Cardiac muscle cell (in vitro differentiated cells and primary cell): ENCODE measurements at regions not wholly inside any gene's neighbourhood (a gene's known extent, or its start where the extent isn't known, plus 50 kb on each side); places are given as distances from the start of the nearest gene placed in this dataset.

Experiments
- DNase-seq, 2 donors: peaks; one replicate each; pipeline versions ENCODE4 v3.0.0 to v3.0.0-alpha.2; 2010 to 2017; ENCODE audit warnings: low read depth in 1 of 2, low spot score in 1 of 2
- H3K27ac ChIP-seq: fragments of 200-600 bp; sonication (generic); 2 replicates; pipeline ENCODE4 v1.5.1; 2016
- H3K27me3 ChIP-seq: fragments of 200-600 bp; sonication (generic); 2 replicates; pipeline ENCODE4 v1.6.0; 2016; ENCODE audit warnings: control low read depth
- H3K36me3 ChIP-seq: fragments of 200-600 bp; sonication (generic); 2 replicates; pipeline ENCODE4 v1.5.1; 2016; ENCODE audit warnings: control low read depth
- H3K4me1 ChIP-seq: fragments of 200-600 bp; sonication (generic); 2 replicates; pipeline ENCODE4 v1.8.1; 2017; ENCODE audit warnings: low read depth, mild to moderate bottlenecking, mixed run types
- H3K4me3 ChIP-seq: fragments of 200-600 bp; sonication (generic); 2 replicates; pipeline ENCODE4 v1.5.1; 2016; ENCODE audit warnings: mild to moderate bottlenecking
- H3K9me3 ChIP-seq: fragments of 200-600 bp; sonication (generic); 2 replicates; pipeline ENCODE4 v1.5.1; 2017; ENCODE audit warnings: low read depth, mild to moderate bottlenecking, control low read depth
- TF ChIP-seq, protein P1 (sequence below): IDR thresholded peaks from 2 replicates; pipeline ENCODE4 v1.5.1; 2012; ENCODE audit warnings: low read depth, mild to moderate bottlenecking, low read length

DNA sequence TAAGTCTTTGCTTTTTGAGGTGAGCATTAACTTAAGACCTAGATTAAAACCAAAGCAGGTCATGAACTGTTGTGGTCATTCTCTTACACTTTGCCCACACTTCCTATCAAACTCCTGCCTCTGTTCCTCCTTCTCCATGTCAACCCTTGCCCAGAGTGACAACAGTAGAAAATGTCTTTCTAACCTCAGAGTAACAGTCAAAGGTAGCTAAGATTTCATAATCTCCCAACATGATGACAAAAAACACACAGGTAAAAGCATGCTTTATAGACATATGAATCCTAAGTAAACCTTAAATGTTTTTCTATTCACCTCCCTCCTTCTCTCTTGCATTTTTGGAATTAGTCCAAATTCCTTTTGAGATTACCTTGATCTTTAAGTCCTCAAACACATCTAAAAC is 422.3 kb downstream of the SPATA31D1 start:
- TF ChIP-seq, protein P1, sequence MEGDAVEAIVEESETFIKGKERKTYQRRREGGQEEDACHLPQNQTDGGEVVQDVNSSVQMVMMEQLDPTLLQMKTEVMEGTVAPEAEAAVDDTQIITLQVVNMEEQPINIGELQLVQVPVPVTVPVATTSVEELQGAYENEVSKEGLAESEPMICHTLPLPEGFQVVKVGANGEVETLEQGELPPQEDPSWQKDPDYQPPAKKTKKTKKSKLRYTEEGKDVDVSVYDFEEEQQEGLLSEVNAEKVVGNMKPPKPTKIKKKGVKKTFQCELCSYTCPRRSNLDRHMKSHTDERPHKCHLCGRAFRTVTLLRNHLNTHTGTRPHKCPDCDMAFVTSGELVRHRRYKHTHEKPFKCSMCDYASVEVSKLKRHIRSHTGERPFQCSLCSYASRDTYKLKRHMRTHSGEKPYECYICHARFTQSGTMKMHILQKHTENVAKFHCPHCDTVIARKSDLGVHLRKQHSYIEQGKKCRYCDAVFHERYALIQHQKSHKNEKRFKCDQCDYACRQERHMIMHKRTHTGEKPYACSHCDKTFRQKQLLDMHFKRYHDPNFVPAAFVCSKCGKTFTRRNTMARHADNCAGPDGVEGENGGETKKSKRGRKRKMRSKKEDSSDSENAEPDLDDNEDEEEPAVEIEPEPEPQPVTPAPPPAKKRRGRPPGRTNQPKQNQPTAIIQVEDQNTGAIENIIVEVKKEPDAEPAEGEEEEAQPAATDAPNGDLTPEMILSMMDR = no peak
- Histone ChIP-seq H3K27me3 (peaks cover 35% of the 10 kb centered on the region), H3K9me3 (no peaks in the 10 kb centered on the region), H3K36me3 (no peaks in the 10 kb centered on the region), H3K27ac (no peak overlapping the region), H3K4me1 (peaks cover 9% of the 10 kb centered on the region), H3K4me3 (no peak overlapping the region)
- no peak for DNase-seq

DNA sequence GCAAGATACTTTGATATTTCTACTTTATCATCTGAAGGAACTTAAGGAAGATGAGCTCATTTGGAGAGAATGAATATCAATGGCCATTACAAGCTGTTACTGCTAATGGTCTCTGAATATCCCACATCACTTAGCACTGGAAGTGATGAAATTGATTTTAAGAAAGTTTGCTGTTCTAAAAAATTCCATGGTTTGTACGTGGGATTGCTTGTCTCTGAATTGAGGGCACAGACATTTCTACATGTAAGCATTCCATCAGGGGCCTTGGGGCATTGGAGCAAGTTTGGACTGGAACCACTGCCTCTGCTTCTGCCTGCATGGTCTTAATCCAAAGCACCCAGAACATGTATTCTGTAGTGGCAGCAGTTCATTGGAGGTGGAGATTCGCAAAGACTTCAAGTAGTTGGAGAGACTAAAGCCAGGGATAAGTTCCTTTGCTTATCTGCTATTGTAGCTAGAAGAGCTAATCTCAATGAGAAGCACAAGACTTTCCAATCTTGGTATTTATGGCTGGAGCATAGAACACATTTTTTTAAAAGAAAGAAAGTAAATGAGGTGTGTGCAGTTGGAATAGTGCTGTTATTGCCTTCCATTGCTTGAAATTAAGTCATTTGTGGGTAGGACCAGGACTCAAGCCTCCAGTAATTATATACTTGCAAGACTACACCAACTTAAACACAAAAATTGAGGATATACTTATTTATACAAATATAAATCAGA is 424.2 kb downstream of the SPATA31D1 start:
- TF ChIP-seq, protein P1 = no peak
- Histone ChIP-seq H3K36me3 (no peaks in the 10 kb centered on the region), H3K4me1 (no peaks in the 10 kb centered on the region), H3K27me3 (peaks cover 45% of the 10 kb centered on the region), H3K4me3 (no peak overlapping the region), H3K9me3 (no peaks in the 10 kb centered on the region), H3K27ac (no peak overlapping the region)
- no peak for DNase-seq

DNA sequence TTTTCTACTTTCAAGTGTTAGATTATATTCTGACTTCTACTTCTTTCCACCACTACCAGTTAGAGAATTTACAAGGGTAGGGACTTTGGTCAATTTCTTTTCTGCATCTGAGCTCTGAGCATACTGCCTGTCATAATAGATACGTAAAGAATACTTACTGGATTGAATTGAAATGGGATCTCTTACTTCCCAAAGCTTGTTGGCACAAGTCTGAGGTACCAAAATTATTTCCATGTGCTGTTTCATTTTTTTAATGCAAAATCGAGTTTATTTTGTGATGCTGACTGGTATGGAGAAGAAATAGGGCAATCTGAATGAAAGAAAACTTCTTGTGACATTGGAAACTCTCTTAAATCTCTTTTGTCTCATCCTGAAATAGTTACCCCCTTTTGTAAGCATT is 428.9 kb downstream of the SPATA31D1 start:
- H3K9me3 ChIP-seq = no peaks in the 10 kb centered on the region
- H3K4me1 ChIP-seq = no peaks in the 10 kb centered on the region
- DNase-seq = no peak
- H3K27me3 ChIP-seq = peaks cover 20% of the 10 kb centered on the region
- no peaks in the 10 kb centered on the region for H3K36me3 ChIP-seq
- TF ChIP-seq, protein P1 = no peak
- no peak overlapping the region for H3K4me3 ChIP-seq
- no peak overlapping the region for H3K27ac ChIP-seq

DNA sequence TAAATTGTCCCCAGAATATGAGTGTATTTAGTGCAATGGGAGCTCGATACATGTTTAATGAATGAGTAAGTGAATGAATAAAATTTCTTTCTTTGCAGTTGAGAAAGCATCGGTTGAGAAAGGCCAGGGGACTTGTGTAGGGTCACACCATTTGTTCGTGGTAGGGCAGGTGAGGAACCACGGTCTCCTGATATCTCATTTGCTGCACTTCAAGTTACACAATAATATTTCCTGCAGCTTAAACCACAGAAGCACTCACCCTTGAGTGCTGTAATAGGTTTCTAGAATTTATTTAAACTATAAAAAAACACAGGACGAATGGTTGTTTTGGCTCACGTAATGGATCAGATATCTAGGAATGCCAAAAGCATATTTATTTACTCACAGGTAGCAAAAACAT is 429.8 kb downstream of the SPATA31D1 start:
- H3K27me3 ChIP-seq = peaks cover 20% of the 10 kb centered on the region
- no peak overlapping the region for H3K27ac ChIP-seq
- no peaks in the 10 kb centered on the region for H3K36me3 ChIP-seq
- no peaks in the 10 kb centered on the region for H3K9me3 ChIP-seq
- no peak overlapping the region for H3K4me3 ChIP-seq
- TF ChIP-seq, protein P1 = no peak
- H3K4me1 ChIP-seq = no peaks in the 10 kb centered on the region
- no peak for DNase-seq

DNA sequence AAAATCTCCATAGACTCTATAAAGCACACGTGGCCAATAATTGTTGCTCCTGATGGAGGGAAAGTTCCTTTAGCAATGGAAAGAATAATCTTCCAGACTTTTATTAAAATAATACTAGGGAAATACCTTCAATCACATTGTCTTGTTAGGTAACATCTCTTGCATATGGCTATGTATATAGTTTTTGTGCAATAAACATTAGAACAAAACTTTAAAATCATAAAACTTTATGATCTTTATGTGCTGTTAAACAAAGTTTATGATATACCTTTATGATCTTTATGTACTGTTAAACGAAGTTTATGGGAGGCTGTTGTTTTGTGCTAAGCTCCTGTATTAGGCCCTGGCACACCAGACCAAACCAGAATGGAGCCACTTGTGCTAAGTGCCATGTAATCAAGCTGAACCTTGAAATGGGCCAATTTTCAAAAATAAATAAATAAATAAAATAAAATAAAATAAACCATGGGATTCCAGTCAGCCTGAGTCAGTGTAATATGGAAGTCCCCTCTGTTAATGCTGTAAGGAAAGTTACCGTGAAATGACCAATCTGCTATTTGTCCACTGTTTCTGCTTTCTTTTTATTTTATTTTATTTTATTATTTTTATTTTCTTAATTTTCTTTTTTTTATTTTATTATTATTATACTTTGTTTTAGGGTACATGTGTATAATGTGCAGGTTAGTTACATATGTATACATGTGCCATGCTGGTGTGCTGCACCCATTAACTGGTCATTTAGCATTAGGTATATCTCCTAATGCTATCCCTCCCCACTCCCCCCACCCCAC is 431.3 kb downstream of the SPATA31D1 start:
- TF ChIP-seq, protein P1 = no peak

More for the DNA sequence above, 431.3 kb downstream of the SPATA31D1 start:
- no peak overlapping the region for H3K4me3 ChIP-seq
- no peaks in the 10 kb centered on the region for H3K9me3 ChIP-seq
- no peaks in the 10 kb centered on the region for H3K36me3 ChIP-seq
- H3K4me1 ChIP-seq = no peaks in the 10 kb centered on the region
- peaks cover 27% of the 10 kb centered on the region for H3K27me3 ChIP-seq
- no peak for DNase-seq
- no peak overlapping the region for H3K27ac ChIP-seq
